Suppressor macrophage treated with lipopolysaccharide for 1 hour (primary cell): ENCODE measurements at regions not wholly inside any gene's neighbourhood (a gene's known extent, or its start where the extent isn't known, plus 50 kb on each side); places are given as distances from the start of the nearest gene placed in this dataset.
"Not testable (repeated sequence)": the region's sequence is repeated elsewhere in the genome, so short reads cannot be mapped to it uniquely, and the experiment has no call there.

Experiments used
- DNase-seq, 3 donors: peaks; one replicate each; pipeline ENCODE4 v3.0.0-alpha.2; 2020 to 2022

- DNase-seq, result no peak
Measured at GRCh38 chr3:191074511-191074910, 124.5 kb upstream of the OSTN start.

- no peak for DNase-seq
Measured at GRCh38 chr3:191070762-191071403, 128.2 kb upstream of the OSTN start.

- DNase-seq, result no peak
Measured at GRCh38 chr3:191070201-191070600, 128.8 kb upstream of the OSTN start.

GRCh38 chr3:191068946-191069813, 129.9 kb upstream of the OSTN start:
- DNase-seq, result no peak

- no peak for DNase-seq
Measured at GRCh38 chr3:191066669-191067068, 132.4 kb upstream of the OSTN start.

GRCh38 chr3:191065181-191065805, 133.7 kb upstream of the OSTN start:
- DNase-seq, result no peak

GRCh38 chr3:191051037-191051436, 148.0 kb upstream of the OSTN start:
- peak; percentile 24 to 59 (median 53) for DNase-seq

GRCh38 chr3:191047930-191048329, 151.1 kb upstream of the OSTN start:
- DNase-seq, result no peak

GRCh38 chr3:191030929-191031328, 168.1 kb upstream of the OSTN start:
- no peak for DNase-seq

GRCh38 chr3:191030491-191030890, 168.0 kb upstream of the GMNC start:
- no peak for DNase-seq

GRCh38 chr3:191026746-191027145, 164.3 kb upstream of the GMNC start:
- DNase-seq, result no peak

- no peak for DNase-seq
Measured at GRCh38 chr3:191020730-191021396, 158.4 kb upstream of the GMNC start.

GRCh38 chr3:191019855-191020254, 157.4 kb upstream of the GMNC start:
- no peak for DNase-seq

- not testable (repeated sequence) for DNase-seq
Measured at GRCh38 chr3:191015960-191016359, 153.5 kb upstream of the GMNC start.

GRCh38 chr3:191008074-191008473, 145.6 kb upstream of the GMNC start:
- no peak for DNase-seq

- DNase-seq, result no peak
Measured at GRCh38 chr3:191005790-191006189, 143.3 kb upstream of the GMNC start.

- DNase-seq, result no peak
Measured at GRCh38 chr3:191003742-191004141, 141.2 kb upstream of the GMNC start.

GRCh38 chr3:190996181-190996775, 133.8 kb upstream of the GMNC start:
- DNase-seq, result no peak

- DNase-seq, result no peak
Measured at GRCh38 chr3:190995156-190995555, 132.7 kb upstream of the GMNC start.

- no peak for DNase-seq
Measured at GRCh38 chr3:190990898-190991297, 128.4 kb upstream of the GMNC start.

GRCh38 chr3:190989218-190989617, 126.7 kb upstream of the GMNC start:
- DNase-seq, result peak in 1 of 3 donors; percentile 2

- DNase-seq, result no peak
Measured at GRCh38 chr3:190988102-190988501, 125.6 kb upstream of the GMNC start.
